GM19035 (cell line): ENCODE measurements at regions not wholly inside any gene's neighbourhood (a gene's known extent, or its start where the extent isn't known, plus 50 kb on each side); places are given as distances from the start of the nearest gene placed in this dataset.
"Not testable (repeated sequence)": the region's sequence is repeated elsewhere in the genome, so short reads cannot be mapped to it uniquely, and the experiment has no call there.

ENCODE experiments used
- ATAC-seq: cut with Tn5 transposase; IDR thresholded peaks from one replicate; pipeline ENCODE4 v1.9.1; 2021; ENCODE audit not compliant: unreplicated experiment

GRCh38 chr3:77707281-77707680, 667.4 kb downstream of the ROBO2 start:
- ATAC-seq: no peak

- no peak for ATAC-seq
These were observed 669.3 kb downstream of the ROBO2 start for GRCh38 chr3:77709155-77709554.

- no peak for ATAC-seq
These were observed 678.4 kb downstream of the ROBO2 start for GRCh38 chr3:77718311-77718710.

GRCh38 chr3:77720460-77720971, 680.6 kb downstream of the ROBO2 start:
- no peak for ATAC-seq

- ATAC-seq: no peak
These were observed 686.6 kb downstream of the ROBO2 start for GRCh38 chr3:77726517-77726916.

- no peak for ATAC-seq
These were observed 706.1 kb downstream of the ROBO2 start for GRCh38 chr3:77746048-77746447.

GRCh38 chr3:77746892-77747291, 707.0 kb downstream of the ROBO2 start:
- ATAC-seq: no peak

GRCh38 chr3:77756397-77756975, 716.6 kb downstream of the ROBO2 start:
- not testable (repeated sequence) for ATAC-seq

- no peak for ATAC-seq
These were observed 732.6 kb downstream of the ROBO2 start for GRCh38 chr3:77772459-77772858.

- no peak for ATAC-seq
These were observed 733.2 kb downstream of the ROBO2 start for GRCh38 chr3:77773084-77773483.

- ATAC-seq: no peak
These were observed 740.5 kb downstream of the ROBO2 start for GRCh38 chr3:77780278-77780996.

- ATAC-seq: no peak
These were observed 746.3 kb downstream of the ROBO2 start for GRCh38 chr3:77786216-77786615.

- ATAC-seq: no peak
These were observed 755.1 kb downstream of the ROBO2 start for GRCh38 chr3:77795013-77795412.

- no peak for ATAC-seq
These were observed 759.4 kb downstream of the ROBO2 start for GRCh38 chr3:77799278-77799677.

GRCh38 chr3:77800893-77801292, 761.0 kb downstream of the ROBO2 start:
- no peak for ATAC-seq

GRCh38 chr3:77807312-77807711, 767.4 kb downstream of the ROBO2 start:
- ATAC-seq: no peak

GRCh38 chr3:77814845-77815244, 774.9 kb downstream of the ROBO2 start:
- no peak for ATAC-seq

GRCh38 chr3:77815467-77815866, 775.6 kb downstream of the ROBO2 start:
- no peak for ATAC-seq

GRCh38 chr3:77816366-77816765, 776.5 kb downstream of the ROBO2 start:
- ATAC-seq: no peak

- no peak for ATAC-seq
These were observed 785.3 kb downstream of the ROBO2 start for GRCh38 chr3:77825001-77825827.

- no peak for ATAC-seq
These were observed 796.0 kb downstream of the ROBO2 start for GRCh38 chr3:77835921-77836320.
